Fibroblast of skin of right biceps (primary cell): ENCODE measurements at regions not wholly inside any gene's neighbourhood (a gene's known extent, or its start where the extent isn't known, plus 50 kb on each side); places are given as distances from the start of the nearest gene placed in this dataset.
"Not testable (repeated sequence)": the region's sequence is repeated elsewhere in the genome, so short reads cannot be mapped to it uniquely, and the experiment has no call there.

Experiments
- DNase-seq: peaks from one replicate; pipeline ENCODE4 v3.0.0-alpha.2; 2013

- no peak for DNase-seq
Observed at GRCh38 chr2:4765787-4766530, 926.2 kb upstream of the SOX11 start.

- no peak for DNase-seq
Observed at GRCh38 chr2:4775668-4776067, 916.5 kb upstream of the SOX11 start.

- no peak for DNase-seq
Observed at GRCh38 chr2:4780679-4781078, 911.5 kb upstream of the SOX11 start.

GRCh38 chr2:4782647-4783046 is 909.5 kb upstream of the SOX11 start:
- DNase-seq = no peak

- no peak for DNase-seq
Observed at GRCh38 chr2:4791488-4791887, 900.7 kb upstream of the SOX11 start.

GRCh38 chr2:4792126-4792525 is 900.1 kb upstream of the SOX11 start:
- DNase-seq = no peak

GRCh38 chr2:4803396-4803795 is 888.8 kb upstream of the SOX11 start:
- no peak for DNase-seq

- not testable (repeated sequence) for DNase-seq
Observed at GRCh38 chr2:4814137-4814536, 878.0 kb upstream of the SOX11 start.

GRCh38 chr2:4827836-4828235 is 864.3 kb upstream of the SOX11 start:
- DNase-seq = no peak

GRCh38 chr2:4828682-4829374 is 863.4 kb upstream of the SOX11 start:
- no peak for DNase-seq

- no peak for DNase-seq
Observed at GRCh38 chr2:4831751-4832150, 860.4 kb upstream of the SOX11 start.

- DNase-seq = no peak
Observed at GRCh38 chr2:4832642-4833041, 859.5 kb upstream of the SOX11 start.

- DNase-seq = no peak
Observed at GRCh38 chr2:4838626-4839025, 853.6 kb upstream of the SOX11 start.

GRCh38 chr2:4840791-4841190 is 851.4 kb upstream of the SOX11 start:
- DNase-seq = no peak

- no peak for DNase-seq
Observed at GRCh38 chr2:4844881-4845280, 847.3 kb upstream of the SOX11 start.

GRCh38 chr2:4862031-4862430 is 830.2 kb upstream of the SOX11 start:
- no peak for DNase-seq

- DNase-seq = no peak
Observed at GRCh38 chr2:4866198-4866597, 826.0 kb upstream of the SOX11 start.

- DNase-seq = no peak
Observed at GRCh38 chr2:4868466-4868865, 823.7 kb upstream of the SOX11 start.

GRCh38 chr2:4869154-4869553 is 823.0 kb upstream of the SOX11 start:
- DNase-seq = no peak

- no peak for DNase-seq
Observed at GRCh38 chr2:4873364-4873763, 818.8 kb upstream of the SOX11 start.

- no peak for DNase-seq
Observed at GRCh38 chr2:4873876-4874593, 818.1 kb upstream of the SOX11 start.

- no peak for DNase-seq
Observed at GRCh38 chr2:4882421-4882820, 809.8 kb upstream of the SOX11 start.

GRCh38 chr2:4882941-4883340 is 809.2 kb upstream of the SOX11 start:
- no peak for DNase-seq

GRCh38 chr2:4883375-4883774 is 808.8 kb upstream of the SOX11 start:
- no peak for DNase-seq
